ENCODE measurements at regions not wholly inside any gene's neighbourhood (a gene's known extent, or its start where the extent isn't known, plus 50 kb on each side); places are given as distances from the start of the nearest gene placed in this dataset.

DNA sequence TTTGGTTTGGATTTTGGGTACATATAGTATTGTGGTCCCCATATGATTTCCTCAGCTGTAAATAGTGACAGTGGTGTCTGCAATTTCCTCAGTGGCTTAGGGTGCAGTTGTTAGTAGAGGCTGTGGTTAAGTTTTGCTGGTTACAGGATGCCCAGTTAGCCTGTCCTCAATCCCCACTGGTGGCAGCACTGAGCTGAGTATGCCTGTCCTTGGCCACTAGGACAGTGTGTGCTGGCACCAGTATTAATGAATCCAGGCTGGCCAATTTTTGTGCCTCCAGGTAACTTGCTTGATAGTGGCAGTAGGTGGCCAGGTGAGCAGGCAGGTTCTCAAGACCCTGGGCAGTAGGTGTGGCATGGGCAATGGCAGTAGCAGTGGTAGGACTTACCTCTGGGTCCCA, 973.1 kb downstream of the TMEM182 start:
- H3K9me3 ChIP-seq (ENCODE audit: control insufficient read depth in 2 of 3, low read length in 3 of 3): peaks cover 0 to 25% (median 0%) of the 10 kb centered on the region in 3 experiments
- H3K27me3 ChIP-seq (ENCODE audit: control insufficient read depth in 2 of 2, insufficient read depth in 2 of 2, low read length in 2 of 2): no peaks in the 10 kb centered on the region
- CTCF ChIA-PET: no interaction called here
- no peaks in the 10 kb centered on the region for H3K4me1 ChIP-seq (ENCODE audit: control insufficient read depth in 2 of 2, insufficient read depth in 2 of 2, low read length in 2 of 2)
- no peaks in the 10 kb centered on the region for H3K27me3 Mint-ChIP-seq
- H3K36me3 Mint-ChIP-seq: peaks cover 0 to 4% (median 0%) of the 10 kb centered on the region in 5 donors
- no peaks in the 10 kb centered on the region for H3K36me3 ChIP-seq (ENCODE audit: control insufficient read depth in 2 of 3, insufficient read depth in 3 of 3, low read length in 3 of 3)
- no peak overlapping the region for H3K27ac Mint-ChIP-seq
- no peak overlapping the region for H3K4me3 ChIP-seq (ENCODE audit: low read length)
- H3K4me1 Mint-ChIP-seq: no peaks in the 10 kb centered on the region
- ATAC-seq: no peak
- no peak overlapping the region for H3K4me3 Mint-ChIP-seq
- no peak for DNase-seq
- intact Hi-C loops (cut with micrococcal nuclease): no loop called here
- POLR2A ChIA-PET: no interaction called here
- H3K9me3 Mint-ChIP-seq: peaks cover 3 to 45% (median 33%) of the 10 kb centered on the region in 11 donors
- H3K27ac ChIP-seq (ENCODE audit: low read depth, low read length): no peak overlapping the region

DNA sequence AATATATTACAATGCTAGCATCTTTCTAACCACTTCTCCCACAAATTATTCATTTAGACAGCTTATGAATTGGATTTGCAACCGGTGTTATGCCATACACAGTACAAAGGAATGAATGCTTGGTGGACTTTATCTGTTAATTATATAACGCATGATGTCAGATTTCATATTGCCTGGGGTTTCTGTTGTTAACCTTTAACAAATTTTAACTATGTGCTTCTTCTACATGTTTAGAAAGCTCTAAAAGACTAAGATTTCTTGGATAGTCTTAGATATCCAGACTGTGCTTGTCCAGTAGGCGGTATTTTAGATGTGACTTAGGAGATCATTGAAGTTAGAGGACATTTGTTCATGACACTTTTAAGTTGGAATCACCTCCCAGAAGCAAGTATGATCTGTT, 976.3 kb downstream of the TMEM182 start:
- H3K9me3 Mint-ChIP-seq: peaks cover 7 to 31% (median 18%) of the 10 kb centered on the region in 11 donors
- intact Hi-C loops (cut with micrococcal nuclease): no loop called here
- Histone ChIP-seq H3K9me3 (ENCODE audit: control insufficient read depth in 2 of 3, low read length in 3 of 3) (peaks cover 0 to 21% (median 0%) of the 10 kb centered on the region in 3 experiments), H3K27ac (ENCODE audit: low read depth, low read length) (no peak overlapping the region), H3K36me3 (ENCODE audit: control insufficient read depth in 2 of 3, insufficient read depth in 3 of 3, low read length in 3 of 3) (no peaks in the 10 kb centered on the region), H3K27me3 (ENCODE audit: control insufficient read depth in 2 of 2, insufficient read depth in 2 of 2, low read length in 2 of 2) (no peaks in the 10 kb centered on the region), H3K4me3 (ENCODE audit: low read length) (no peak overlapping the region), H3K4me1 (ENCODE audit: control insufficient read depth in 2 of 2, insufficient read depth in 2 of 2, low read length in 2 of 2) (no peaks in the 10 kb centered on the region)
- peaks cover 0 to 4% (median 0%) of the 10 kb centered on the region in 5 donors for H3K36me3 Mint-ChIP-seq
- H3K4me1 Mint-ChIP-seq: no peaks in the 10 kb centered on the region
- no peak for DNase-seq
- no peak for ATAC-seq
- ChIA-PET POLR2A (no interaction called here), CTCF (no interaction called here)
- H3K27ac Mint-ChIP-seq: no peak overlapping the region
- no peak overlapping the region for H3K4me3 Mint-ChIP-seq
- H3K27me3 Mint-ChIP-seq: no peaks in the 10 kb centered on the region

DNA sequence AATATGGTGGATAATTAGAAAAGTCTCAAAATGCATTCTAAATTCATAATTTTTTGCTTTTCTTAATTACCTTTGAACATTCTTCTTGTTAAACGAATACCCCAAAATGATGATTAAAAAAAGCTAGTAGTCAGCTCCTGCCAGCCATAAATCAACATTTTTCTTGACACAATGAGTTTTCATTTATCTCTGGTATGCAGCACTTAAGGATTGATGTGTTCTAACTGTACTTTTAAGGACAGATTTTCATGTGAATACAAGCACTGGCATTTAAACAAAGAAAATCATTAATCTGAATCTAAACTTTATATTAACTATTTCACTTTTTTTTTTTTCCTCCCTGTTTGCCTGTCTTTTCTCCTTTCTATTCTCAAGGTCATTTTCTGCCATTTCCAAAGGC, 976.8 kb downstream of the TMEM182 start:
- Histone ChIP-seq H3K4me1 (ENCODE audit: control insufficient read depth in 2 of 2, insufficient read depth in 2 of 2, low read length in 2 of 2) (no peaks in the 10 kb centered on the region), H3K27ac (ENCODE audit: low read depth, low read length) (no peak overlapping the region), H3K9me3 (ENCODE audit: control insufficient read depth in 2 of 3, low read length in 3 of 3) (peaks cover 0 to 16% (median 0%) of the 10 kb centered on the region in 3 experiments), H3K27me3 (ENCODE audit: control insufficient read depth in 2 of 2, insufficient read depth in 2 of 2, low read length in 2 of 2) (no peaks in the 10 kb centered on the region), H3K36me3 (ENCODE audit: control insufficient read depth in 2 of 3, insufficient read depth in 3 of 3, low read length in 3 of 3) (no peaks in the 10 kb centered on the region), H3K4me3 (ENCODE audit: low read length) (no peak overlapping the region)
- Mint-ChIP-seq H3K4me3 (no peak overlapping the region), H3K9me3 (peaks cover 8 to 26% (median 16%) of the 10 kb centered on the region in 11 donors), H3K27ac (no peak overlapping the region), H3K4me1 (no peaks in the 10 kb centered on the region), H3K36me3 (peaks cover 0 to 4% (median 0%) of the 10 kb centered on the region in 5 donors), H3K27me3 (no peaks in the 10 kb centered on the region)
- DNase-seq (no peak), ATAC-seq (no peak)
- ChIA-PET POLR2A (no interaction called here), CTCF (no interaction called here)
- intact Hi-C loops (cut with micrococcal nuclease): no loop called here

DNA sequence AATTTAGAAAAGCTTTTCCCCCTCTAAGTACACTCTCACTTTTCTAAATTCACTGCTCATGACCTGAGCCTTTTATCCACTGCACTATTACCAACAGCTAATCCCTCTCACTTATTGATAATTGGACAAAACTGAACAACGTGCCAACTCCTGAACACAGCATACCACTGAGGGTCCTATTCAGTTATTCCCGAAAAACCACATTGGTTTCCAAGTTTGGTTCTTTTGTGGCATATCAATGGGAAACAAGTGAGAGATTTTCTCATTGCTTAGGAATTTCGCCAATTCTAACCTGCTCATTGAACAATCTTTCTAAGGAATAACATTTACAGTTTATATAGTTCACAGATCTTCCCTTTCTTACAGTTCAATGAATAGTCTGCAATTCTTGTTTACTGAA, 977.4 kb downstream of the TMEM182 start:
- POLR2A ChIA-PET: no interaction called here
- Mint-ChIP-seq H3K27ac (no peak overlapping the region), H3K27me3 (no peaks in the 10 kb centered on the region), H3K9me3 (peaks cover 8 to 21% (median 12%) of the 10 kb centered on the region in 11 donors), H3K4me3 (no peak overlapping the region), H3K4me1 (no peaks in the 10 kb centered on the region), H3K36me3 (peaks cover 0 to 1% (median 0%) of the 10 kb centered on the region in 5 donors)
- H3K9me3 ChIP-seq (ENCODE audit: control insufficient read depth in 2 of 3, low read length in 3 of 3): peaks cover 0 to 11% (median 0%) of the 10 kb centered on the region in 3 experiments
- no peak for DNase-seq
- no peaks in the 10 kb centered on the region for H3K36me3 ChIP-seq (ENCODE audit: control insufficient read depth in 2 of 3, insufficient read depth in 3 of 3, low read length in 3 of 3)
- H3K4me1 ChIP-seq (ENCODE audit: control insufficient read depth in 2 of 2, insufficient read depth in 2 of 2, low read length in 2 of 2): no peaks in the 10 kb centered on the region
- CTCF ChIA-PET: no interaction called here
- ATAC-seq: no peak
- no peak overlapping the region for H3K4me3 ChIP-seq (ENCODE audit: low read length)
- H3K27me3 ChIP-seq (ENCODE audit: control insufficient read depth in 2 of 2, insufficient read depth in 2 of 2, low read length in 2 of 2): no peaks in the 10 kb centered on the region
- intact Hi-C loops (cut with micrococcal nuclease): no loop called here
- H3K27ac ChIP-seq (ENCODE audit: low read depth, low read length): no peak overlapping the region

DNA sequence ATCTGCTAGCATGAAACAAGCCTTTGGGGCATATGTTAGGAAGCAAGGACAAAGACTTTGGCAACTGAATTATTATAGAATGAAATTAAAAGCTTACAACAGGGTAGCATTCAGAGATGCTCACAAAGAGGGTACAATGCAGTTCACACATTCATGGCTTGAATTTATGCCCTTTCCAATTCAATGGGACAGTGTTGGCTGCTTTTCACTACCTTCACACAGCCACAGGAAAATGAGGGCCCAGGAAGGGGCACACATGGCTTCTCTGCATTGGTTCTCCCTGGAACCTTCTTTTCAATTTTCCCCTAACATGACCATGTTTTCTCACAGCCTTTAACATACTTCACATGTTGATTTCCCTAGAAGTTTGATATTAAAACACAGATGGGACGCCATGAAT, 978.1 kb downstream of the TMEM182 start:
- H3K27ac ChIP-seq (ENCODE audit: low read depth, low read length): no peak overlapping the region
- Mint-ChIP-seq H3K9me3 (peaks cover 4 to 17% (median 9%) of the 10 kb centered on the region in 11 donors), H3K4me3 (no peak overlapping the region), H3K4me1 (no peaks in the 10 kb centered on the region), H3K27ac (no peak overlapping the region), H3K27me3 (no peaks in the 10 kb centered on the region), H3K36me3 (no peaks in the 10 kb centered on the region)
- peaks cover 0 to 6% (median 0%) of the 10 kb centered on the region in 3 experiments for H3K9me3 ChIP-seq (ENCODE audit: control insufficient read depth in 2 of 3, low read length in 3 of 3)
- intact Hi-C loops (cut with micrococcal nuclease): no loop called here
- no peaks in the 10 kb centered on the region for H3K4me1 ChIP-seq (ENCODE audit: control insufficient read depth in 2 of 2, insufficient read depth in 2 of 2, low read length in 2 of 2)
- no peaks in the 10 kb centered on the region for H3K36me3 ChIP-seq (ENCODE audit: control insufficient read depth in 2 of 3, insufficient read depth in 3 of 3, low read length in 3 of 3)
- CTCF ChIA-PET: no interaction called here
- POLR2A ChIA-PET: no interaction called here
- DNase-seq (no peak), ATAC-seq (no peak)
- no peak overlapping the region for H3K4me3 ChIP-seq (ENCODE audit: low read length)
- no peaks in the 10 kb centered on the region for H3K27me3 ChIP-seq (ENCODE audit: control insufficient read depth in 2 of 2, insufficient read depth in 2 of 2, low read length in 2 of 2)

DNA sequence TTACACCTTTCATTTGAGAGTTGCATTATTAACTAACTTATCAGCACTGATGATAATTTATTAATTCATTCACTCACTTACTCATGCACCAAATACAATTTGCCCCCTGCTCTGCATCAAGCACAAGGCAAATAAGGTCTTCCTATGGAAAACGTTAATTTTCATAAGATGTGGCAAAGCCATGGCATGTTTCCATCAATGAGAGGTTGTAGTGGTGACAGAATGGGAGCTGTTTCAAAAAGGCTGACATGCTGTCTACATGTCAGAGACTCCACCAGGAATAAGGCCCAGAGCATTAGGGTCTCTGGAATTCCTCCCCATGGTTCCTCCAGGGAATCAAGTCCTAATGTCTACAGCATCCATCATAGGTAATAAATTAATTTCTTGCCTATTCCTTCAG, 978.8 kb downstream of the TMEM182 start:
- Mint-ChIP-seq H3K27me3 (no peaks in the 10 kb centered on the region), H3K9me3 (peaks cover 4 to 16% (median 6%) of the 10 kb centered on the region in 11 donors), H3K27ac (no peak overlapping the region), H3K4me3 (no peak overlapping the region), H3K36me3 (no peaks in the 10 kb centered on the region), H3K4me1 (no peaks in the 10 kb centered on the region)
- no peaks in the 10 kb centered on the region for H3K27me3 ChIP-seq (ENCODE audit: control insufficient read depth in 2 of 2, insufficient read depth in 2 of 2, low read length in 2 of 2)
- intact Hi-C loops (cut with micrococcal nuclease): no loop called here
- H3K4me3 ChIP-seq (ENCODE audit: low read length): no peak overlapping the region
- no peaks in the 10 kb centered on the region for H3K9me3 ChIP-seq (ENCODE audit: control insufficient read depth in 2 of 3, low read length in 3 of 3)
- no peak overlapping the region for H3K27ac ChIP-seq (ENCODE audit: low read depth, low read length)
- ChIA-PET CTCF (no interaction called here), POLR2A (no interaction called here)
- DNase-seq (no peak), ATAC-seq (no peak)
- H3K36me3 ChIP-seq (ENCODE audit: control insufficient read depth in 2 of 3, insufficient read depth in 3 of 3, low read length in 3 of 3): no peaks in the 10 kb centered on the region
- H3K4me1 ChIP-seq (ENCODE audit: control insufficient read depth in 2 of 2, insufficient read depth in 2 of 2, low read length in 2 of 2): no peaks in the 10 kb centered on the region

DNA sequence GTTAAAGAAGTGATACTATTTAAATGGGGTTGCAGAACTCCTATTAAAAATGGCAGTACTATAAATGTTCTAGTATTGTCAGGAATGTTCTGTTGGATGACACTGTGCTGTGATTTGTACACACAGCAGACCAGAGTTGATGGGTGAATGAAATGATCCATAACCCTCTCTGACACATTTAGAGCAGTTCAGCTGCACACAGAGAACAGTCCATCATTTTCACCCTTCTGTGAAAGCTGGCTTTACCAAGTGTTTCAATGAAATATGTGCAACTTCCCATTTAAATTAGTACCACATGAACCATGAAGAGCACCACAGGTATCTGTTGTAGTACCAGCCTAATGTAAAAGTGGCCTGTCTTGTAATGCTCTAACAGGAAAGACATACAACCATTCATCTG, 981.4 kb downstream of the TMEM182 start:
- DNase-seq (no peak), ATAC-seq (no peak)
- Histone ChIP-seq H3K36me3 (ENCODE audit: control insufficient read depth in 2 of 3, insufficient read depth in 3 of 3, low read length in 3 of 3) (no peaks in the 10 kb centered on the region), H3K9me3 (ENCODE audit: control insufficient read depth in 2 of 3, low read length in 3 of 3) (no peaks in the 10 kb centered on the region), H3K4me1 (ENCODE audit: control insufficient read depth in 2 of 2, insufficient read depth in 2 of 2, low read length in 2 of 2) (no peaks in the 10 kb centered on the region), H3K4me3 (ENCODE audit: low read length) (no peak overlapping the region), H3K27ac (ENCODE audit: low read depth, low read length) (no peak overlapping the region), H3K27me3 (ENCODE audit: control insufficient read depth in 2 of 2, insufficient read depth in 2 of 2, low read length in 2 of 2) (no peaks in the 10 kb centered on the region)
- CTCF ChIA-PET: no interaction called here
- H3K4me1 Mint-ChIP-seq: no peaks in the 10 kb centered on the region
- POLR2A ChIA-PET: no interaction called here
- no peaks in the 10 kb centered on the region for H3K27me3 Mint-ChIP-seq
- no peak overlapping the region for H3K4me3 Mint-ChIP-seq
- H3K27ac Mint-ChIP-seq: no peak overlapping the region
- peaks cover 0 to 10% (median 0%) of the 10 kb centered on the region in 11 donors for H3K9me3 Mint-ChIP-seq
- intact Hi-C loops (cut with micrococcal nuclease): no loop called here
- H3K36me3 Mint-ChIP-seq: no peaks in the 10 kb centered on the region

All from naive thymus-derived CD4-positive, alpha-beta T cell (primary cell).